BLaER1 treated with 17β-estradiol and CSF1 and Interleukin-3, amounts not matched to agents 10 nM and 100 nM (cell line): ENCODE measurements at regions not wholly inside any gene's neighbourhood (a gene's known extent, or its start where the extent isn't known, plus 50 kb on each side); places are given as distances from the start of the nearest gene placed in this dataset.

Experiments used
- H3K27ac ChIP-seq, 11 experiments: shearing (Covaris generic); formaldehyde crosslinking; 2 replicates each; pipeline ENCODE4 v1.8.1; 2022
- H3K27me3 ChIP-seq, 11 experiments: shearing (Covaris generic); formaldehyde crosslinking; 2 replicates each; pipeline ENCODE4 v1.8.1; 2022
- H3K36me3 ChIP-seq, 11 experiments: shearing (Covaris generic); formaldehyde crosslinking; 2 replicates each; pipeline ENCODE4 v1.8.1; 2022
- H3K4me1 ChIP-seq, 10 experiments: shearing (Covaris generic); formaldehyde crosslinking; 2 replicates each; pipeline ENCODE4 v1.8.1; 2022
- H3K4me2 ChIP-seq, 11 experiments: shearing (Covaris generic); formaldehyde crosslinking; 2 replicates each; pipeline ENCODE4 v1.8.1; 2022
- H3K4me3 ChIP-seq, 10 experiments: shearing (Covaris generic); formaldehyde crosslinking; 2 replicates each; pipeline ENCODE4 v1.8.1; 2022
- H3K9ac ChIP-seq, 11 experiments: shearing (Covaris generic); formaldehyde crosslinking; 2 replicates each; pipeline ENCODE4 v1.8.1; 2022
- H3K9me3 ChIP-seq, 11 experiments: shearing (Covaris generic); formaldehyde crosslinking; replicated peaks in 1 of 11; 2 replicates each; pipeline ENCODE4 v1.8.1; 2022
- H4K20me1 ChIP-seq, 11 experiments: shearing (Covaris generic); formaldehyde crosslinking; 2 replicates each; pipeline ENCODE4 v1.8.1; 2022
- Cebpa-rat ChIP-seq, 11 experiments: shearing (Covaris generic); IDR thresholded peaks; 2 replicates each; pipeline ENCODE4 v1.8.1; 2022

DNA sequence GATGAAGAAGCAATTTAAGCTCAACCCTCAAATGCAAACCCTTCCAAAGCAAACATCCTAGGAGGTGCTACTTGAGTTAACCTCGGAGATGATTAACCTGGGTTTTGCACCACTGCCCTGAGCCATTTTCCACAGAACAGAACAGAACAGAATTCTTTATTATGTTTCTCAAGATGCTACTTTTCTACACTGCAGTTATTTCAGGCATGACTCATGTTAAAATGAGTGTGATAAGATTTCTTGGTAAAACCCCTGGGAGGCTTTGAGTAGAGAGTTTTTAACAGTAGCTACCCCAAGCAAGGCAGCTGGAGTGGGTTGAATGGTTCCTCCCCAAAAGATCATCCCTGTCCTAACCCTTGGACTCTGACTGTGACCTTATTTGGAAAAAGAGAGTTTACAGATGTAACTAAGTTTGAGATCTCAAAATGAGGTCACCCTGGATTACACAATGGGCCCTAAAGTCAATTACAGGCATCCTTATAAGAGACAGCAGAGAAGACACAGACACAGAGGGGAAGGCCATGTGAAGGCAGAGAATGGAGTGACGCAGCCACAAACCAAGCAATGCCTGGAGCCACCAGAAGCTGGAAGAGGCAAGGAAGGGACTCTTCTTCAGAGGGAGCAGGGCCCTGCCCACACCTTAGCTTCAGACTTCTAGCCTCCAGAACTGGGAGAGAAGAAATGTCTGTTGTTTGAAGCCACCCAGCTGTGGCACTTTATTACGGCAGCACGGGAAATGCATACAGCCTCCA is 153.4 kb downstream of the ETS2 start:
- Histone ChIP-seq H3K4me3 (no peak overlapping the region), H3K27me3 (no peaks in the 10 kb centered on the region), H3K4me2 (peak overlapping the region in 8 of 11 experiments; percentile 0 to 56 (median 14); a peak in 7 of 22 replicates), H3K27ac (no peak overlapping the region; a peak in 1 of 22 replicates), H3K36me3 (no peaks in the 10 kb centered on the region), H4K20me1 (no peaks in the 10 kb centered on the region), H3K9me3 (peaks cover 33 to 52% (median 42%) of the 10 kb centered on the region in 11 experiments), H3K9ac (no peak overlapping the region), H3K4me1 (peaks cover 0 to 39% (median 8%) of the 10 kb centered on the region in 10 experiments; a peak in 9 of 20 replicates)
- no peak for TF ChIP-seq Cebpa-rat (IDR thresholded peaks at IDR 0.05)

DNA sequence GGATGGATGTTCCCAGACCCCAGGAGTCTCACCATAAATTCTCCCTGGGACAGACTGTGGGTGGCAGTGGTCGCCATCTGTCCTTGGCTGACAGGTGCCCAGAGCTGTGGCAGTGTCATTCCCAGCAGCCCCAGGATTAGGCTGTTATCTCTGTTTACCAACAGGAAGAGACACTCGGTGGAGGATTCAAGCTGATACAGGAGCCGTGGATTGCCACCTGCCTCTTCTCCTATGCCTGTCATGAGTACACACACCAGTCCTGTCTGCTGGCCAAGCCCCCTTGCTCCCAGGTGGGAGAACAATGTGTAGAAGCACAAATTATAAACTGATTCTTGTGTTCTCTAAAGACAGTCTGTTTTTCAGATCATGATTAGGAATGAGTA is 152.6 kb downstream of the ETS2 start:
- H4K20me1 ChIP-seq = no peaks in the 10 kb centered on the region
- peaks cover 29 to 44% (median 37%) of the 10 kb centered on the region in 11 experiments for H3K9me3 ChIP-seq
- no peak overlapping the region for H3K27ac ChIP-seq
- H3K4me1 ChIP-seq = peaks cover 0 to 39% (median 8%) of the 10 kb centered on the region in 10 experiments; a peak in 9 of 20 replicates
- H3K9ac ChIP-seq = no peak overlapping the region
- H3K27me3 ChIP-seq = no peaks in the 10 kb centered on the region
- H3K4me2 ChIP-seq = peak overlapping the region in 2 of 11 experiments; percentile 11 to 44; a peak in 2 of 22 replicates
- no peaks in the 10 kb centered on the region for H3K36me3 ChIP-seq
- H3K4me3 ChIP-seq = no peak overlapping the region
- no peak for TF ChIP-seq Cebpa-rat (IDR thresholded peaks at IDR 0.05)

DNA sequence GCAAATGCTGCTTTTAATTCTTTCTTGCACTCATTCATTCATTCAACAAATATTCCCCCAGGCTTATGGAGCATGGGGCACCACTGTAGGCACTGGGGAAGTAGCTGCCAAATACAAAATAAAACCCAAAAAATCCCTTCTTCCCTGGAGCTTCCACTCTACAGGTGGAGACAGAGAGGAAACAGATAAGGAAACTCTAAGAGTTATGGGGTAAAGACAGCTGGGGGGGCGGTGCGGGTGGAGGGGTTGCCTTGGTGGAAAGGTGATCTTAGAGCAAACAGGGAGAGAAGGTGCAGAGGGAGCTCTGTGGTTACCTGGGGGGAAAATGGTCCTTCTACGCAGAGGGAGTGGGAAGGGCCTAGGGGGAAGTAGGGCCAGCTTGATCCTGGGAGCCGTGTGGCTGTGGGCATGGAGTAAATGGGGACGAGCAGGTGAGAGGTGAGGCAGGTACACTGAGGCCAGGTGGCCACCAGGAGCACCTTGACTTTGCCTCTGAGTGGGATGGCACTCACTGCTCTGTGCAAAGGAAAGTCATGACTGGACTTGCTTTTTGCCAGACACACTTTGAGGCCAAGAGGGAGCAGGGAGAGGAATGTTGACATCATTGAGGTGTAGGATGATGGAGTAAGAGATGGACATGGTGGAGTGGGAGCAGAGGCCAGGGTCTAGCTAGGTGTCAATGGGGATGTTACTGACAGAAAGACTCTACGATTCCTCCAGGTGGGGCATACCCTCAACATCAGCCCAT is 152.0 kb downstream of the ETS2 start:
- Histone ChIP-seq H3K36me3 (no peaks in the 10 kb centered on the region), H3K9me3 (peaks cover 23 to 39% (median 32%) of the 10 kb centered on the region in 11 experiments), H3K9ac (no peak overlapping the region), H3K27me3 (no peaks in the 10 kb centered on the region), H3K27ac (no peak overlapping the region), H3K4me3 (no peak overlapping the region), H3K4me2 (peak overlapping the region in 3 of 11 experiments; percentile 11 to 44 (median 14); a peak in 6 of 22 replicates), H4K20me1 (no peaks in the 10 kb centered on the region), H3K4me1 (peaks cover 0 to 39% (median 8%) of the 10 kb centered on the region in 10 experiments; a peak in 9 of 20 replicates)
- TF ChIP-seq Cebpa-rat (IDR thresholded peaks at IDR 0.05) = no peak

DNA sequence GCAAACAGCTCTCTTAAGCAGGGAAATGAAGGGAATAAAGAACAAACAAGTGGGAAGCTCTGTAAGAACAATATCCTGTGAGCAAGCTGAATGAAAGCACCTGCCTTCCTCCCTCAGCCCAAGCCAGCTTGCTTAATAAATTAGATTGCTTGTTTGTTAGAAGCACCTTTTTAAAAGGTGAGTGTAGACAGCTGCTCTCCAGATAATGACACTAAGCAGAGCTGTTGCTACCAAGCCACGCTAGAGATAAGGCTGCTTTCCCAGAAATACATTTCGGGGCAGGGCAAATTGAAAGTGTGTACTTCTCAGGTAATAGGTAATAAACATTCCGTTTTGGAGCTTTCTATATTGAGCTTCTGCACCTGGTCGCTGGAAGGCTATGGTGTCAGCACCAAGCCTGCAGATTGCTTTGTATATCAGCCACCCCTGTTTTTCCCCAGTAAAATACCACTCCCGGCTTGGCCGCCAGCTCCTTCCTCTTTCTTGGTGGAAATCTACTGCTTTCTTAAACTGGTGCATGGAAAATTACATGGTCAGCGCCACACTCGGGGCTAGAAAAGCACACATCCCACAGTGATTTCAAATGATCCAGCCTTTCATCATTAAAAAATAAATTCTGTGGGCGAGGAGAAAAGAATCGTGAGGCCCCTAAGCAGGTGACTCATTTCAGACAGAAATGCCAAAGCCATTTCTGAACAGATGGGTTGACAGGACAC is 151.3 kb downstream of the ETS2 start:
- no peak for TF ChIP-seq Cebpa-rat (IDR thresholded peaks at IDR 0.05)
- H3K4me1 ChIP-seq = peaks cover 0 to 39% (median 8%) of the 10 kb centered on the region in 10 experiments; a peak in 9 of 20 replicates

DNA sequence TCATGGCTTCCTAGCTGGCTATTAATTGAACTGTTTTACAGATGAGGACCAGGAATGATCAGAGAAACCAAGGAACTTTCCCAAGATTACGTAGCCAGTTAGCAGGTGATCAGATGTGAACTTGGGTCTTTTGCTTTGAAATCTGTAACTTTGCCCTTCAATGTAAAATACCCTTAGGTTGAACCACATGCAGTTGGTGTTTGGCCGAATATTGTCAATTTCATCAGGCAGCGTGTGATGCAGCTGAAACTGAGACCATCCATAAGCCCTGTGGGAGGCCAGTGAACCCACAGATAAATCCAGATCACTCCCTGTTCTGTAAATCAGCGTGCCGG is 150.8 kb downstream of the ETS2 start:
- Histone ChIP-seq H3K9me3 (peaks cover 11 to 26% (median 19%) of the 10 kb centered on the region in 11 experiments), H3K4me2 (peak overlapping the region in 2 of 11 experiments; percentile 11 to 44; a peak in 2 of 22 replicates), H3K27me3 (no peaks in the 10 kb centered on the region), H3K36me3 (no peaks in the 10 kb centered on the region), H3K4me3 (no peak overlapping the region), H3K9ac (no peak overlapping the region), H4K20me1 (no peaks in the 10 kb centered on the region), H3K27ac (no peak overlapping the region), H3K4me1 (peaks cover 0 to 39% (median 8%) of the 10 kb centered on the region in 10 experiments; a peak in 9 of 20 replicates)
- TF ChIP-seq Cebpa-rat (IDR thresholded peaks at IDR 0.05) = no peak

More for the DNA sequence above, 151.3 kb downstream of the ETS2 start:
- Histone ChIP-seq H3K9ac (no peak overlapping the region), H4K20me1 (no peaks in the 10 kb centered on the region), H3K36me3 (no peaks in the 10 kb centered on the region), H3K27ac (no peak overlapping the region), H3K4me2 (peak overlapping the region in 3 of 11 experiments; percentile 11 to 44 (median 14); a peak in 6 of 22 replicates), H3K27me3 (no peaks in the 10 kb centered on the region), H3K9me3 (peaks cover 16 to 31% (median 24%) of the 10 kb centered on the region in 11 experiments), H3K4me3 (no peak overlapping the region)

DNA sequence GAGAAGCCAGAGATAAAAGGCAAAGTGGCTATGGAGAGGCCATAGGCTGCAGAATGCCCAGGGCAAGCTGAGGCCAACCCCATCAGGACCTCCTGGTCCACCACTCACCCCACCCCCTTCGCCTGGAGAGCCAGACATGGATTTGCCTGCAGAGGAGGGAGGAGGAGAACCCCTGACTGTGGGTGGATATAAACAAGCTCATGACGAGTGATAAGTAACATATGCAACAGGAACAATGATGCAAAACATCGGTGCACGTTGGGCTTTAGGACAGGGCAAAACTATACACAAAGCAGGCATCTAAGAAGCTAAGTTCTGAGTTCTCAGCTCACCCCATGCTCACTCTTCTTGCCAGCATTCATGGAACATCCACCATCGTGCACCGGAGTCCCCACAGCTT is 150.3 kb downstream of the ETS2 start:
- Histone ChIP-seq H3K27ac (no peak overlapping the region), H3K4me3 (no peak overlapping the region)

DNA sequence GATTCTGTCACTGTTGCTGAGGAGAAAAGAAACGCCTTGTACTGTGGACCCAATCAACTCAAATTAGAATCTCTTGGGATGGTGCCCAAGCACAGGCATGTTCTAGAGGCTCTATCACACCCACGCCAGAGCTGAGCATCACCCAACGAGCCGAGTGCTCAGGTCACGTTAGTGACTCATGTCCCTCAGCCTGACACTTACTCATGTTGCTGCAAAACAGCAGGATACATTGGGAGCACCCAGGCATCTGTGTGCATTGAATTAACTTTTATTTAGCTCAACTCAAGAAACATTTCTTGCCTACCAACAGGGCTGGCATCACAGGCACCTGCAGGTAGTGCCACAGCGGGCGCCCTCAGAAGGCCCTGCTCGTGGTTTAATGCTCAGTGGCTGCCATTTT is 149.8 kb downstream of the ETS2 start:
- H3K27ac ChIP-seq = no peak overlapping the region
- H4K20me1 ChIP-seq = no peaks in the 10 kb centered on the region
- H3K4me1 ChIP-seq = peaks cover 0 to 39% (median 8%) of the 10 kb centered on the region in 10 experiments; a peak in 9 of 20 replicates
- H3K4me3 ChIP-seq = no peak overlapping the region
- H3K36me3 ChIP-seq = no peaks in the 10 kb centered on the region
- H3K27me3 ChIP-seq = no peaks in the 10 kb centered on the region
- H3K9me3 ChIP-seq = peaks cover 9 to 20% (median 12%) of the 10 kb centered on the region in 11 experiments
- no peak overlapping the region for H3K4me2 ChIP-seq
- H3K9ac ChIP-seq = no peak overlapping the region
- no peak for TF ChIP-seq Cebpa-rat (IDR thresholded peaks at IDR 0.05)

More for the DNA sequence above, 150.3 kb downstream of the ETS2 start:
- Histone ChIP-seq H3K4me2 (no peak overlapping the region; a peak in 1 of 22 replicates), H3K9me3 (peaks cover 11 to 21% (median 15%) of the 10 kb centered on the region in 11 experiments; a peak in 21 of 22 replicates), H3K36me3 (no peaks in the 10 kb centered on the region), H3K27me3 (no peaks in the 10 kb centered on the region), H3K9ac (no peak overlapping the region), H4K20me1 (no peaks in the 10 kb centered on the region), H3K4me1 (peaks cover 0 to 39% (median 8%) of the 10 kb centered on the region in 10 experiments; a peak in 9 of 20 replicates)
- TF ChIP-seq Cebpa-rat (IDR thresholded peaks at IDR 0.05) = no peak

DNA sequence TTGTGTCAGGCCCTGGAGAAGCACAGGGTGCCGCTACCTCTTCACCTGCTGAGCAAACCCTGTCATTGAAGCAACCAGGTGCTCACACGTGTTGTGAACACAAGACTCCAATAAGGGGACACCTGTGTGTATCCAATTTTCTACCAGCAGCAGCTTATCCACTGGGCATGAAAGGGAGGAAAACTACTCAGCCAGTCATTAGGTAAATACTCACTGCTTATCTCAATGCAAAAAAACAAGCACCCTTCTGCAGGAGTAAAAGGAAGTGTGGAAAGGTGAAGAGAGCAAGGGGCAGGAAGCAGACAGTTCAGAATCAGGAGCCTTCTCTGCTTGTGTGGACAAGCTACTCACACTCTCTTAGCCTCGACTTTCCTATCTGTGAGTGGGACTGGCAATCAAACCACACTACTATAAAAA is 148.9 kb downstream of the ETS2 start:
- Histone ChIP-seq H4K20me1 (no peaks in the 10 kb centered on the region), H3K9ac (no peak overlapping the region), H3K4me3 (no peak overlapping the region), H3K27me3 (no peaks in the 10 kb centered on the region), H3K4me1 (peaks cover 0 to 34% (median 8%) of the 10 kb centered on the region in 10 experiments; a peak in 9 of 20 replicates), H3K9me3 (peaks cover 7 to 20% (median 15%) of the 10 kb centered on the region in 11 experiments; a peak in 20 of 22 replicates), H3K4me2 (peak overlapping the region in 2 of 11 experiments; percentile 3 to 7; a peak in 1 of 22 replicates), H3K36me3 (no peaks in the 10 kb centered on the region), H3K27ac (no peak overlapping the region)
- no peak for TF ChIP-seq Cebpa-rat (IDR thresholded peaks at IDR 0.05)
